GM12891 (cell line): ENCODE measurements at regions not wholly inside any gene's neighbourhood (a gene's known extent, or its start where the extent isn't known, plus 50 kb on each side); places are given as distances from the start of the nearest gene placed in this dataset.
A peak's percentile ranks its signal among the peaks of the same experiment; 100 is the strongest.
"Not testable (repeated sequence)": the region's sequence is repeated elsewhere in the genome, so short reads cannot be mapped to it uniquely, and the experiment has no call there.

ENCODE experiments used
- DNase-seq: peaks from one replicate; pipeline ENCODE4 v3.0.0; 2011; ENCODE audit warnings: low spot score; ENCODE audit not compliant: insufficient read length
- FAIRE-seq: peaks from 2 replicates; lab custom pipeline; 2011; peaks lifted over from hg19 to GRCh38; lab: Jason Lieb, UNC
- PAX5 ChIP-seq: IDR thresholded peaks from 2 replicates; pipeline ENCODE4 v1.6.1; 2011; ENCODE audit warnings: low read length, moderate library complexity, mild to moderate bottlenecking; ENCODE audit not compliant: insufficient read depth, severe bottlenecking
- POLR2A ChIP-seq: IDR thresholded peaks from 2 replicates; pipeline ENCODE4 v1.6.1; 2011; ENCODE audit warnings: low read depth, low read length, control low read depth
- POLR2AphosphoS5 ChIP-seq: IDR thresholded peaks from 2 replicates; pipeline ENCODE4 v1.6.1; 2011; ENCODE audit warnings: low read depth, low read length, control low read depth
- POU2F2 ChIP-seq: IDR thresholded peaks from 2 replicates; pipeline ENCODE4 v1.6.1; 2011; ENCODE audit warnings: low read depth, mild to moderate bottlenecking, control low read depth, low read length, moderate library complexity
- SPI1 ChIP-seq: IDR thresholded peaks from 2 replicates; pipeline ENCODE4 v1.6.1; 2011; ENCODE audit warnings: low read depth, low read length, control low read depth
- TAF1 ChIP-seq: IDR thresholded peaks from 2 replicates; pipeline ENCODE4 v1.6.1; 2011; ENCODE audit warnings: low read depth, low read length, control low read depth

DNA sequence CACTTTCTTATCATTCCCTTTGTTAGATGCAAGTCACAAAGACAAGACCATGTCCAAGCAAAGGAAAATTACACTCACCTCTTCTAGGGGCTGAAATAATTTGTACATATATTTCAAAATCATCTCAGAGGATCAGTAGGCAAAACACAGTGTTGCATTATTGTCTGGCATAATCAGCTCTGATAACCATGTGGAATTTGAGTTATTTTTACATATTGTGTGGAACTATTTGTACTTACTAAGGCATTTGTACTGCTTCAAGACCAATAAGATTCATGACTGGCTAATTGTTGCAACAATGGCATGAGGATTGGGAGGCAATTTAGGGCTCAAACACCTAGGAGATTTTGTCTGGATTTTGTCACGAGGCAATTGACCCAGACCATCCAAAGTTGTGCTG is 1716.4 kb downstream of the BRINP3 start:
- FAIRE-seq (no peak), DNase-seq (no peak)
- TF ChIP-seq POLR2A (no peak), PAX5 (no peak), POLR2AphosphoS5 (no peak), TAF1 (no peak), SPI1 (no peak), POU2F2 (no peak)

- FAIRE-seq (no peak), DNase-seq (no peak)
- no peak for TF ChIP-seq POLR2AphosphoS5
- no peak for TF ChIP-seq POLR2A
- no peak for TF ChIP-seq TAF1
- TF ChIP-seq PAX5: no peak
- TF ChIP-seq SPI1: no peak
- TF ChIP-seq POU2F2: no peak
Measured at GRCh38 chr1:188762166-188762743, 1715.4 kb downstream of the BRINP3 start.

DNA sequence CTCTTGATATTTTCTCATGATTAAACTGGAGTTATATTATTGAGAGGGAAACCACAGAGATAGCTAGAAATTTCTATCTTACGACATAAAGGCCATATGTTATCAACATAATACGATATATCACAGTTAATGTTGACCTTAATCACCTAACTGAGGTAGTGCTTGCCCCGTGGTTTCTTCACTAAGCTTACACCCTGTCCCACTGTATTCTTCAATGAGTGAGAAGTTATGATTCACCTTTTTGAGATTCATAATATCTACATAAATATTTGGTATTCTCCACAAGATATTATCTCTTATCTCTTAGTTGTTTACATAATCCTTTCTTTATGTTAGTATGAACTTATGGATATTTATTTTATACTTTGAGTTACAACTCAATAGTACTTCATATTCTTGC is 1714.1 kb downstream of the BRINP3 start:
- TF ChIP-seq PAX5 (no peak), TAF1 (no peak), POLR2A (no peak), POU2F2 (no peak), POLR2AphosphoS5 (no peak), SPI1 (no peak)
- FAIRE-seq (no peak), DNase-seq (no peak)

GRCh38 chr1:188769181-188769580 is 1708.5 kb downstream of the BRINP3 start:
- FAIRE-seq (no peak), DNase-seq (no peak)
- TF ChIP-seq POU2F2: no peak
- no peak for TF ChIP-seq TAF1
- TF ChIP-seq PAX5: no peak
- no peak for TF ChIP-seq POLR2A
- no peak for TF ChIP-seq POLR2AphosphoS5
- no peak for TF ChIP-seq SPI1

DNA sequence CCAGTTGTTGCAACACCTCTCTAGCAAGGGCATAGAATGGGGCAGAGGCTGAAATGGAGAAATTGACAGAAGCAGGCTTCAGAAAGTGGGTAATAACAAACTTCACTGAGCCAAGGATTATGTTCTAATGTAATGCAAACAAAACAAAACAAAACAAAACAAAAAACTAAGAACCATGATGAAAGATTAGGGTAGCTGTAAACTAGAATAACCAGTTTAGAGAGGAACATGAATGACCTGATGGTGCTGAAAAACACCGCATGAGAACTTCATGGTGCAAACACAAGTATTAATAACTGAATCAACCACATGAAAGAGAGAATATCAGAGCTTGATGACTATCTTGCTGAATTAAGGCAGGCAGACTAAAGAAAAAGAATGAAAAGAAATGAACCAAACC is 1707.7 kb downstream of the BRINP3 start:
- DNase-seq (no peak), FAIRE-seq (no peak)
- TF ChIP-seq TAF1 (no peak), POLR2A (no peak), POLR2AphosphoS5 (no peak), PAX5 (no peak), POU2F2 (no peak), SPI1 (no peak)

- no peak for DNase-seq
- TF ChIP-seq SPI1 (no peak), PAX5 (no peak), POU2F2 (no peak), TAF1 (no peak), POLR2A (no peak), POLR2AphosphoS5 (no peak)
- no peak for FAIRE-seq
Measured at GRCh38 chr1:188778578-188778977, 1699.1 kb downstream of the BRINP3 start.

- FAIRE-seq (no peak), DNase-seq (no peak)
- TF ChIP-seq TAF1 (no peak), SPI1 (peak; percentile 51)
Measured at GRCh38 chr1:188782220-188782841, 1695.3 kb downstream of the BRINP3 start.

GRCh38 chr1:188794969-188795368 is 1682.7 kb downstream of the BRINP3 start:
- DNase-seq (no peak), FAIRE-seq (no peak)
- TF ChIP-seq PAX5 (no peak), POLR2AphosphoS5 (no peak), POU2F2 (no peak), TAF1 (no peak), SPI1 (no peak), POLR2A (no peak)

GRCh38 chr1:188812153-188812552 is 1665.5 kb downstream of the BRINP3 start:
- not testable (repeated sequence) for DNase-seq, FAIRE-seq

- not testable (repeated sequence) for FAIRE-seq, DNase-seq
Measured at GRCh38 chr1:188812836-188813573, 1664.7 kb downstream of the BRINP3 start.
